GM12874 (cell line): ENCODE measurements at regions not wholly inside any gene's neighbourhood (a gene's known extent, or its start where the extent isn't known, plus 50 kb on each side); places are given as distances from the start of the nearest gene placed in this dataset.

ENCODE experiments used
- CTCF ChIP-seq: IDR thresholded peaks from 2 replicates; pipeline ENCODE4 v1.5.1; 2011; ENCODE audit warnings: low read depth, mild to moderate bottlenecking, control low read depth, low read length, moderate library complexity; ENCODE audit not compliant: insufficient read depth

- no peak for TF ChIP-seq CTCF
Observed at GRCh38 chr6:121516331-121516730, 80.9 kb downstream of the GJA1 start.

- TF ChIP-seq CTCF, result no peak
Observed at GRCh38 chr6:121520337-121521163, 85.1 kb downstream of the GJA1 start.

GRCh38 chr6:121521164-121521555, 85.7 kb downstream of the GJA1 start:
- TF ChIP-seq CTCF, result no peak

GRCh38 chr6:121522265-121522664, 86.8 kb downstream of the GJA1 start:
- no peak for TF ChIP-seq CTCF

- TF ChIP-seq CTCF, result no peak
Observed at GRCh38 chr6:121522771-121523386, 87.4 kb downstream of the GJA1 start.

GRCh38 chr6:121523628-121524027, 88.2 kb downstream of the GJA1 start:
- no peak for TF ChIP-seq CTCF

GRCh38 chr6:121526282-121526681, 90.8 kb downstream of the GJA1 start:
- TF ChIP-seq CTCF, result no peak
